ENCODE measurements at regions not wholly inside any gene's neighbourhood (a gene's known extent, or its start where the extent isn't known, plus 50 kb on each side); places are given as distances from the start of the nearest gene placed in this dataset.
"Not testable (repeated sequence)": the region's sequence is repeated elsewhere in the genome, so short reads cannot be mapped to it uniquely, and the experiment has no call there.

DNA sequence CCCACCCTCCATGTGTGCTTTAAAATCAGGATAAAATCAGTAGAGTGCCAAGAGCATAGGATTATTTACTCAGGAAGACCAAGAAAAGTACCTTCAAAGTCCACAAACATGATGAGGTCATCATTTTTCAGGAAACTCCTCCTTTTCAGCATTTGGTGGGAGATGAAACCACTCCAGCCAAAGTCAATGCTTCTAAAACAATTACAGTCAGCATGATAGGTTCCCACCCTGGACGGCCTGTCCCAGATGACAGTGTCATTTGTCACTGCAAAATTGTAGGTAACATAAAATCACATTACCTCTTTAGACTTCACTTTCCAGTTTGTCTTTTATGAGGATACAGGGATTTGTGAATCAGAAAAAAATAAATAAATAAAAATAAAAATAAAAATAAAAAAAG, 638.0 kb downstream of the SPATA31A6 start:
- not testable (repeated sequence) for TF ChIP-seq EZH2 (IDR thresholded peaks at IDR 0.05; ENCODE audit: low read length); CTCF (optimal IDR thresholded peaks at IDR 0.05 in 1 of 3, IDR thresholded peaks at IDR 0.05 in 1 of 3, conservative IDR thresholded peaks at IDR 0.05 in 1 of 3; ENCODE audit: extremely low read depth in 1 of 3, insufficient read depth in 2 of 3, low read length in 3 of 3)
